Panc1 (cell line): ENCODE measurements at regions not wholly inside any gene's neighbourhood (a gene's known extent, or its start where the extent isn't known, plus 50 kb on each side); places are given as distances from the start of the nearest gene placed in this dataset.

Experiments
- ATAC-seq: fragments of 200-7000 bp; cut with Tn5 transposase; 2 replicates; pipeline ENCODE4 v1.9.1; 2020; ENCODE audit warnings: mild to moderate bottlenecking, moderate library complexity
- BruUV-seq: library from RNA; stranded (reverse); fragments of 400-500 nt; replicated peaks from 2 replicates; lab custom pipeline; 2021; lab: Mats Ljungman, UMichigan
- CTCF ChIA-PET: fragments of 300-600 bp; sonication (Branson Sonifier 250); formaldehyde crosslinking; loops from one replicate; lab custom pipeline; 2022; ENCODE audit warnings: antibody characterized with exemption; lab: Charles Lee
- POLR2A ChIA-PET: fragments of 300-600 bp; sonication (Branson Sonifier 250); formaldehyde crosslinking; loops from one replicate; lab custom pipeline; 2022; ENCODE audit warnings: antibody characterized with exemption; lab: Charles Lee
- DNase-seq: peaks from one replicate; pipeline ENCODE4 v3.0.0-alpha.2; 2010; ENCODE audit warnings: low read depth, low spot score
- H3K27ac ChIP-seq: 2 replicates; pipeline ENCODE4 v1.5.1; 2011; ENCODE audit warnings: mild to moderate bottlenecking, low read length, inconsistent platforms
- H3K27me3 ChIP-seq: fragments of 200-500 bp; sonication (Bioruptor generic); 2 replicates; pipeline ENCODE4 v1.6.0; 2014; ENCODE audit warnings: low read length, inconsistent platforms; ENCODE audit not compliant: control insufficient read depth, insufficient read depth
- H3K36me3 ChIP-seq: fragments of 200-500 bp; sonication (Bioruptor generic); 2 replicates; pipeline ENCODE4 v1.5.1; 2014; ENCODE audit warnings: inconsistent platforms, mild to moderate bottlenecking, low read length, moderate library complexity; ENCODE audit not compliant: control insufficient read depth, insufficient read depth
- H3K4me1 ChIP-seq: 2 replicates; pipeline ENCODE4 v1.5.1; 2011; ENCODE audit warnings: inconsistent platforms, mild to moderate bottlenecking, low read length, moderate library complexity; ENCODE audit not compliant: control insufficient read depth, insufficient read depth
- H3K4me3 ChIP-seq, 2 experiments: 2 replicates each; pipeline ENCODE4 v1.5.1; 2011 to 2012; ENCODE audit warnings: low read depth in 2 of 2, low read length in 2 of 2, mild to moderate bottlenecking in 2 of 2, inconsistent platforms in 1 of 2, moderate library complexity in 1 of 2
- H3K9me3 ChIP-seq: fragments of 200-500 bp; sonication (Bioruptor generic); 2 replicates; pipeline ENCODE4 v1.5.1; 2014; ENCODE audit warnings: low read depth, mild to moderate bottlenecking, inconsistent platforms, low read length, moderate library complexity; ENCODE audit not compliant: control insufficient read depth, insufficient read depth
- CTCF ChIP-seq: fragments of 450-650 bp; IDR thresholded peaks from 2 replicates; pipeline ENCODE4 v1.5.1; 2017; ENCODE audit warnings: mild to moderate bottlenecking
- POLR2AphosphoS5 ChIP-seq: IDR thresholded peaks from 2 replicates; pipeline ENCODE4 v1.6.1; 2012; ENCODE audit warnings: mild to moderate bottlenecking, low read depth, low read length, moderate library complexity
- REST ChIP-seq, 2 experiments: IDR thresholded peaks; 2 replicates each; pipeline ENCODE4 v1.6.1; 2011 to 2012; ENCODE audit warnings: low read depth in 2 of 2, control low read depth in 1 of 2, low read length in 1 of 2, mild to moderate bottlenecking in 1 of 2, moderate library complexity in 1 of 2; ENCODE audit not compliant: insufficient read depth in 1 of 2
- SIN3A ChIP-seq: IDR thresholded peaks from 2 replicates; pipeline ENCODE4 v1.6.1; 2012; ENCODE audit warnings: low read depth, mild to moderate bottlenecking, low read length, moderate library complexity, borderline replicate concordance; ENCODE audit not compliant: insufficient read depth
- TCF7L2 ChIP-seq: IDR thresholded peaks from 2 replicates; pipeline ENCODE4 v1.6.1; 2011; ENCODE audit warnings: mild to moderate bottlenecking, low read depth, low read length, inconsistent platforms
- in situ Hi-C: cut with HindIII; loops from 2 replicates; pipeline ENCODE4 v1.10.0; 2016; ENCODE audit warnings: low sequenced_read_pairs, low pct_unique_long_range_greater_than_20kb
- intact Hi-C: fragments of 100-400 bp; cut with micrococcal nuclease; formaldehyde crosslinking; loops from one replicate; pipeline ENCODE4 v1.10.0; 2022; ENCODE audit not compliant: unreplicated experiment

- ChIA-PET CTCF (no interaction called here), POLR2A (no interaction called here)
- ATAC-seq (no peak), DNase-seq (no peak)
- Histone ChIP-seq H3K9me3 (peaks cover 11% of the 10 kb centered on the region; the same call in 1 of the 2 replicates), H3K27ac (peak overlapping the region; percentile 5; the same call in 1 of the 2 replicates), H3K36me3 (no peaks in the 10 kb centered on the region), H3K4me3 (no peak overlapping the region), H3K27me3 (no peaks in the 10 kb centered on the region), H3K4me1 (no peaks in the 10 kb centered on the region)
- intact Hi-C loops = no loop called here
- BruUV-seq = no TSS peak
- in situ Hi-C loops = no loop called here
- no peak for TF ChIP-seq CTCF
- TF ChIP-seq POLR2AphosphoS5 = no peak
- no peak for TF ChIP-seq SIN3A
- TF ChIP-seq REST (IDR thresholded peaks at IDR 0.05; ENCODE audit: insufficient read depth in 1 of 2, low read depth in 2 of 2, low read length in 1 of 2) = no peak
- TF ChIP-seq TCF7L2 = no peak
Observed at GRCh38 chr11:10918698-10919097, 60.8 kb upstream of the ZBED5 start.

- POLR2A ChIA-PET = no interaction called here
- Histone ChIP-seq H3K4me1 (no peaks in the 10 kb centered on the region), H3K4me3 (no peak overlapping the region), H3K9me3 (peaks cover 11% of the 10 kb centered on the region; the same call in 1 of the 2 replicates), H3K36me3 (no peaks in the 10 kb centered on the region), H3K27me3 (no peaks in the 10 kb centered on the region), H3K27ac (peak overlapping the region; percentile 5; the same call in 1 of the 2 replicates)
- in situ Hi-C loops (no loop called here), intact Hi-C loops (no loop called here)
- no peak for TF ChIP-seq SIN3A
- TF ChIP-seq REST (IDR thresholded peaks at IDR 0.05; ENCODE audit: insufficient read depth in 1 of 2, low read depth in 2 of 2, low read length in 1 of 2) = no peak
- TF ChIP-seq CTCF = no peak
- TF ChIP-seq TCF7L2 = no peak
- no peak for TF ChIP-seq POLR2AphosphoS5
- no TSS peak for BruUV-seq
- CTCF ChIA-PET = no interaction called here
- DNase-seq (no peak), ATAC-seq (no peak)
Observed at GRCh38 chr11:10918275-10918674, 60.4 kb upstream of the ZBED5 start.
